Ishikawa (cell line): ENCODE measurements at regions not wholly inside any gene's neighbourhood (a gene's known extent, or its start where the extent isn't known, plus 50 kb on each side); places are given as distances from the start of the nearest gene placed in this dataset.

ENCODE experiments used
- CEBPB ChIP-seq: IDR thresholded peaks from 2 replicates; pipeline ENCODE4 v1.6.1; 2012
- CREB1 ChIP-seq: IDR thresholded peaks from 2 replicates; pipeline ENCODE4 v1.6.1; 2012; ENCODE audit warnings: low read depth
- EGR1 ChIP-seq: IDR thresholded peaks from 2 replicates; pipeline ENCODE4 v1.6.1; 2012
- EP300 ChIP-seq: IDR thresholded peaks from 2 replicates; pipeline ENCODE4 v1.6.1; 2012; ENCODE audit warnings: borderline replicate concordance
- FOXM1 ChIP-seq: IDR thresholded peaks from 2 replicates; pipeline ENCODE4 v1.6.1; 2012; ENCODE audit warnings: low read depth, borderline replicate concordance
- MAX ChIP-seq: IDR thresholded peaks from 2 replicates; pipeline ENCODE4 v1.6.1; 2012
- NFIC ChIP-seq: IDR thresholded peaks from 2 replicates; pipeline ENCODE4 v1.6.1; 2012
- RAD21 ChIP-seq: IDR thresholded peaks from 2 replicates; pipeline ENCODE4 v1.6.1; 2012; ENCODE audit warnings: low read depth
- REST ChIP-seq: IDR thresholded peaks from 2 replicates; pipeline ENCODE4 v1.6.1; 2012; ENCODE audit warnings: low read depth, mild to moderate bottlenecking
- TAF1 ChIP-seq: IDR thresholded peaks from 2 replicates; pipeline ENCODE4 v1.6.1; 2012; ENCODE audit warnings: low read depth, mild to moderate bottlenecking
- TCF12 ChIP-seq: IDR thresholded peaks from 2 replicates; pipeline ENCODE4 v1.6.1; 2012; ENCODE audit warnings: low read depth
- TEAD4 ChIP-seq: IDR thresholded peaks from 2 replicates; pipeline ENCODE4 v1.6.1; 2012
- USF1 ChIP-seq: IDR thresholded peaks from 2 replicates; pipeline ENCODE4 v1.6.1; 2012
- YY1 ChIP-seq: IDR thresholded peaks from 2 replicates; pipeline ENCODE4 v1.6.1; 2012; ENCODE audit warnings: low read depth
- ZBTB7A ChIP-seq: IDR thresholded peaks from 2 replicates; pipeline ENCODE4 v1.6.1; 2012; ENCODE audit warnings: low read depth

- no peak for TF ChIP-seq YY1
- TF ChIP-seq ZBTB7A, result no peak
- TF ChIP-seq FOXM1, result no peak
- no peak for TF ChIP-seq TCF12
- TF ChIP-seq EP300, result no peak
- no peak for TF ChIP-seq NFIC
- no peak for TF ChIP-seq REST
- TF ChIP-seq RAD21, result no peak
- TF ChIP-seq TEAD4, result no peak
- no peak for TF ChIP-seq MAX
- TF ChIP-seq TAF1, result no peak
- TF ChIP-seq EGR1, result no peak
These were observed 452.3 kb downstream of the ADAMTS20 start for GRCh38 chr12:43099691-43100163.

GRCh38 chr12:43098766-43099550 lies 453.0 kb downstream of the ADAMTS20 start:
- TF ChIP-seq NFIC, result no peak
- TF ChIP-seq USF1, result no peak
- TF ChIP-seq TEAD4, result no peak
- TF ChIP-seq CEBPB, result no peak
- TF ChIP-seq REST, result no peak
- no peak for TF ChIP-seq EGR1
- no peak for TF ChIP-seq RAD21
- TF ChIP-seq ZBTB7A, result no peak
- no peak for TF ChIP-seq CREB1
- TF ChIP-seq YY1, result no peak
- TF ChIP-seq EP300, result no peak

GRCh38 chr12:43098071-43098470 lies 453.9 kb downstream of the ADAMTS20 start:
- TF ChIP-seq REST (no peak), MAX (no peak), TAF1 (no peak), EGR1 (no peak), TEAD4 (no peak), EP300 (no peak), NFIC (no peak), TCF12 (no peak), CREB1 (no peak), USF1 (no peak), YY1 (no peak), CEBPB (no peak), FOXM1 (no peak), ZBTB7A (no peak)

- no peak for TF ChIP-seq EGR1
- no peak for TF ChIP-seq REST
- no peak for TF ChIP-seq CEBPB
- TF ChIP-seq TCF12, result no peak
- no peak for TF ChIP-seq YY1
- no peak for TF ChIP-seq MAX
- no peak for TF ChIP-seq EP300
- TF ChIP-seq CREB1, result no peak
- no peak for TF ChIP-seq USF1
- TF ChIP-seq FOXM1, result no peak
These were observed 454.5 kb downstream of the ADAMTS20 start for GRCh38 chr12:43097471-43097870.
